Suprapubic skin (tissue), 3 donors: ENCODE measurements at regions not wholly inside any gene's neighbourhood (a gene's known extent, or its start where the extent isn't known, plus 50 kb on each side); places are given as distances from the start of the nearest gene placed in this dataset.

Source experiments
- POLR2A ChIP-seq, 2 donors: fragments of 450-650 bp; IDR thresholded peaks; one replicate each; pipeline ENCODE4 v1.6.1; 2017; ENCODE audit warnings: antibody characterized with exemption in 2 of 2, mild to moderate bottlenecking in 2 of 2, moderate library complexity in 2 of 2
- TF ChIP-seq, protein P1 (sequence below), 2 donors: fragments of 200-600 bp in 1 of 2; fragments of 450-650 bp in 1 of 2; sonication (generic) in 1 of 2; IDR thresholded peaks; one replicate each; pipeline ENCODE4 v1.5.1; 2016 to 2019; ENCODE audit warnings: antibody characterized with exemption in 2 of 2, mild to moderate bottlenecking in 1 of 2, moderate library complexity in 1 of 2

DNA sequence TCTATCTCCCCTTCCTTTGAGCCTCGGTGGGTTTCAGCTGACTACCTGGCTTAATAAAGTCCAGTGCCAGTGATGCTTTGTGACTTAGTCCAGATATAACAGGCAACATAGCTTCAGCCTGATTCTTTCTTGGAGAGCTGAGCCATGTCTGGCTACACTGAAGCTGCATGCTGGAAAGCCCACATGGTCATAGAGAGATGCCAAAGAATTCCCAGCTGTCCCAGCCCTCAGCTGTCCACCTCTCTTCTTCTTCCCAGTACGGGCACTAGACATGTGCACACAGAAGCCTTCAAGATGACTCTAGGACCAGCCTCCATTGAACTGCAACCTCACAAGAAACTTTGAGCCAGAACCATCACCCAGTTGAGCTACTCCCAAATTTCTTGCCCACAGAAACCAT is 154.1 kb upstream of the MYLIP start:
- TF ChIP-seq, protein P1, sequence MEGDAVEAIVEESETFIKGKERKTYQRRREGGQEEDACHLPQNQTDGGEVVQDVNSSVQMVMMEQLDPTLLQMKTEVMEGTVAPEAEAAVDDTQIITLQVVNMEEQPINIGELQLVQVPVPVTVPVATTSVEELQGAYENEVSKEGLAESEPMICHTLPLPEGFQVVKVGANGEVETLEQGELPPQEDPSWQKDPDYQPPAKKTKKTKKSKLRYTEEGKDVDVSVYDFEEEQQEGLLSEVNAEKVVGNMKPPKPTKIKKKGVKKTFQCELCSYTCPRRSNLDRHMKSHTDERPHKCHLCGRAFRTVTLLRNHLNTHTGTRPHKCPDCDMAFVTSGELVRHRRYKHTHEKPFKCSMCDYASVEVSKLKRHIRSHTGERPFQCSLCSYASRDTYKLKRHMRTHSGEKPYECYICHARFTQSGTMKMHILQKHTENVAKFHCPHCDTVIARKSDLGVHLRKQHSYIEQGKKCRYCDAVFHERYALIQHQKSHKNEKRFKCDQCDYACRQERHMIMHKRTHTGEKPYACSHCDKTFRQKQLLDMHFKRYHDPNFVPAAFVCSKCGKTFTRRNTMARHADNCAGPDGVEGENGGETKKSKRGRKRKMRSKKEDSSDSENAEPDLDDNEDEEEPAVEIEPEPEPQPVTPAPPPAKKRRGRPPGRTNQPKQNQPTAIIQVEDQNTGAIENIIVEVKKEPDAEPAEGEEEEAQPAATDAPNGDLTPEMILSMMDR (IDR thresholded peaks at IDR 0.05), result no peak
- no peak for TF ChIP-seq POLR2A (IDR thresholded peaks at IDR 0.05)
